Activated CD4-positive, alpha-beta T cell treated with anti-CD3 and anti-CD28 coated beads, Interleukin-2, amount 50 U/mL, for 16 hours (primary cell): ENCODE measurements at regions not wholly inside any gene's neighbourhood (a gene's known extent, or its start where the extent isn't known, plus 50 kb on each side); places are given as distances from the start of the nearest gene placed in this dataset.

Experiments used
- DNase-seq: peaks from one replicate; pipeline ENCODE4 v3.0.0-alpha.2; 2020

DNA sequence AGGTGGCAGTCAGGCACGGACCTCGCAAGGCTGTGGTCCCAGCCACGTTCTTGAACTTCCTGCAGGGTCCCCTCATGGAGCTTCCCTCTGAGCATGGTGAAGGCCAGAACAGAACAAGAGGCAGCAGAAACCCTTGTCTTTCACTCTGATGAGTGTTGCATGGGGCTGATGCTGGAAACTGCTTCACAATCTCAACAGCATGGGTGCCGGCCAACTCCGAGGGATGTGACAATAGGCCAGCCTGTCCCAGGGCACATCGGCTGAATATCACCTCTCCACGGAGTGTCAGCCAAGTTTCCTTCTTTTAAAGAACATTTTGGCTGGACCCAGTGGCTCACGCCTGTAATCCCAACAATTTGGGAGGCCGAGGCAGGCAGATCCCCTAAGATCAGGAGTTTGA, 173.9 kb downstream of the FOXO1 start:
- no peak for DNase-seq

DNA sequence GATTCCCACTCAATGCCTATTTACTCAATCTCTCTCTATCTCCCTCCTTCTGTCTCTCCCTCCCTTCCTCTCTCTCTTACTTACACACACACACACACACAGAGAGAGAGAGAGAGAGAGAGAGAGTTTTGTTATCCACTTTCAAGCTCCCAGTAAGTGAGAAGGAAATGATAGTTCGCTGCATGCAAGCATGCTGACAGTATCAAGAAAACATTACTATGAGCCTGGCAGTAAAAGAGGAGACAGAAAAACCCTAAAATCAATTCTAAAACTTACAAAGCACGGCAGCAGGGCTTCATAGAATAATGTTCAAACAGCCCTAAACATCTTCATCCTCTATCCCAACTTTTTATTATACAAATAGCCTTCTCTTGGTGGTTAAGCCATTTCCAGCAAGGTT, 171.9 kb downstream of the FOXO1 start:
- DNase-seq = no peak

DNA sequence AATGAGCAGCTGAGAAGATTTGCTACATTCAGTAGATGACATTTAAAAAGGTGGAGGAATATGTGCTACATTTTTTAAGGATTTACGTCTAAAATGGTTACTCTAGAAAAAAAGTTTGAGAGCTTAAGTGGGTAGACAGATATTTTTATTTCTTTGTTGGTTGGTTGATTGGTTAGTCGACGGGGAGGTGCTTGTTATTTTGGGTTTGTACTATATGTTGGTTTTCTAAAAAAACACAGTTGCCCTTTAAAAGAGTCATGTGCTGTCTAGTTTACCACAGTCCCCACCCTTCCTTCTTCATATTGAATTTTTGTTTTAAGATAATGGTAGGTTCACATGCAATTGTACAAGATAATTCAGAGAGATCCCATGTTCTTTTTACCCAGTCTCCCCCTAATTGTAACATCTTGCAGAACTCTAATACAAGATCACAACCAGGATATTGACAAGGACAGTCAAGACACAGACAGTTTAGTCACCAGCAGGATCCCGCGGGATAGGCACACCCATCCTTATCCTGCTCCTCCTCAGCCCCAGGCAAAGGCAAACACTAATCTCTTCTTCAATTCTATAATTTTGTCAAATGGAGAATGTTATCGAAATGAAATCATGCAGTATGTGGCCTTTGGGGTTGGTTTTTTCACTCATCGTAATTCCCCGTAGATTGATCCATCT, 171.4 kb downstream of the FOXO1 start:
- no peak for DNase-seq

DNA sequence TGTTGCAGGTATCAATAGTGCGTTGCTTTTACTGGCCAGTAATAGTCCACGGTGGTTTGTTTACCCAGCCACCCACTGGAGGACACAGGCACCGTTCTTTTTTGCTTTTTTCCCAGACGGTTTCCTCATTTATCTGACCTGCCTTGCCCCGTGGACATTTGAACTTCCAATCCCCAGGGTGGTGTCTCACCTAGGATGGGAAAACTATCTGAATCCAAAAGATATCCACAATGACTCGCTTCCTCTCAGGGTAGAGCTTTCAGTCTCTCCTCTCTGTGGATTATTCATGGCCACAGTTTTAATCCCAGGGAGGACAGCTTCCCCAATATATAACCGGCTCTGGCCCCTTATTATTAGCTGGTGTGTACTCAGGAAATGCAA, 170.8 kb downstream of the FOXO1 start:
- DNase-seq = no peak

DNA sequence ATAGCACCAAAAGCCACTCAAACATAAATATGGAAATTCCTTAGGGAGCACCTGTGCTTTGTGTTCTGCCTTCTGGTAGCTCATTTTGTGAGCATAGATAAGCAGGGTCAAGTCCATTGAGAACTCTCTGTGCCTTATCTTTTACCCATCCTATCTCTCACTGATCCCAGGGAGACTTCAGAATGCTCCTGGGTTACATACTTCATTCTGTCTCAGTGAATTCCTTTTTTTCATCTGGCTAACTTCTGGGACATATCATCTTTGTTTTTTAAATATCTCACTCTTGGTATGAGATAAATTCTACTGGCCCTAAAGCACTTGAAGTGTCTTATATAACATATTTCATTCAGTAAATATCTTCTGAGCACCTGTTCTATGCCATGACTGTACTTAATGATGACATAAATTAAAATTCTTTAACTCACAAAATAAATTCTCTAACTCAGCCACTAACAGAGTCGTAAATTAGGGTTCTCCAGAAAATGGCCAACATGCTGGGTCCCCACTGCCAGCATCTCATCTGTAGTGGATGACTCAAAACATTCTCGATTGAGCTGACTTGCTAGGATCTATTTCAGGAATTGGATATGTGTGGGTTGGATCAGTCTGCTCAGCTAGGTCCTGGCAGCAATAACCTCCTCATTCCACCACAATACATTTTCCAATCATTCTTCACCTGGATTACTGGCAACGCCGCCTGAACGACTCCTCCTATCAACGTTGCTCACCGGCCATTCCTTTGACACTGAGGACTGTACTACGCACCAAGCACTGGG, 170.2 kb downstream of the FOXO1 start:
- no peak for DNase-seq

DNA sequence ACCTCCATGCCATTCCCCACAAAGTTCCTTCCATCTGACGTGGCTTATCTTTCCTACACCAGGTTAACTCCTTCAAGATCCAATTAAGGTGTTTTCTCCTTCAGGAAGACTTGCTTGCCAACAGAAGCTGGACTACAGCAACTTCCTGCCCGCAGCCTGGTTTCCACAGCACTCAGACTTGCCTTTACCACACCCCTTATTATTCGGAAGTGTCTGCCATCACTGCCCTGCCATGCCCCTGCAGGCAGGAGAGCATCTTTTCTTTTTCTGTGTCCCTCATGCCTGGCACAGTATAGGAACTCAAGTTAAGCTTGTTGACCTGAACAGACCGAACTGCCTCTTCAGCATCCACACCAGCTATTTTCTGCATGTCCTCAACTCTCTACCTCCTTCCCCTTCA, 168.0 kb downstream of the FOXO1 start:
- DNase-seq = no peak

DNA sequence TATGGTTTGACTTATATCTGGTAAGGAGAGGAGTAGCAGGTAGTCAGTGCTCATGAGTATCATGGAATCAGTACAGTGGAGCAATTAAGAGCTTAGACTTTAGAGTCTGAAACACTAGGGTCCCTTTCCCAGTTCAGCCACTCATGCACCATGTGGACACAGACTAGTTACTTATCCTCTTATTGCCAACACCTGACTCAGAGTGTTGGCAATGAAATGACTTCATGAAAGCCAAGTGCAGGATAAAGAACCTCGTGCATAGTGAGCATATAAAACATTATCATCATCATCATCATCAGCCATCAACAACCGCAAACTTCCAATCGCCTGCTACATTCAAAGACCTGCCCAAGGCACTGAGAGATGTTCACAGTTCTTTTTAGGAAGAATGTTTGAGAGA, 164.2 kb downstream of the FOXO1 start:
- no peak for DNase-seq

DNA sequence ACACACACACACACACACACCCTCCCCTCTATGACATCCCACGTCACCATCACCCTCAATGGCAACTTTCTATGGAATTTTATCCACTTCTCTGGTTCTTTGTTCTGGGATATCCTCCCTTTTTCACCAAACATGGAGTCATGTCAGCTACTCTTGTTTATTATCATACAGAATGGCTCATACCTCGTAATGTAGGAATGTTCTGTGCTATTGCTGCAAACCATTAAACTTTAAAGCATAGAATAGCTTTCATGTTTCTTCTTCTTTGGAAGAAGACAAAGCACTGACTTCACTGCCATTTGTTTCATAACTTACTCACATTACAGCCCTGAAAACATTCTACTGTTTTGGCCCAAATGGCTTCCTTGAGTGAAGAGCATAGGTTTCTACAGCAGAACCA, 163.4 kb downstream of the FOXO1 start:
- no peak for DNase-seq

DNA sequence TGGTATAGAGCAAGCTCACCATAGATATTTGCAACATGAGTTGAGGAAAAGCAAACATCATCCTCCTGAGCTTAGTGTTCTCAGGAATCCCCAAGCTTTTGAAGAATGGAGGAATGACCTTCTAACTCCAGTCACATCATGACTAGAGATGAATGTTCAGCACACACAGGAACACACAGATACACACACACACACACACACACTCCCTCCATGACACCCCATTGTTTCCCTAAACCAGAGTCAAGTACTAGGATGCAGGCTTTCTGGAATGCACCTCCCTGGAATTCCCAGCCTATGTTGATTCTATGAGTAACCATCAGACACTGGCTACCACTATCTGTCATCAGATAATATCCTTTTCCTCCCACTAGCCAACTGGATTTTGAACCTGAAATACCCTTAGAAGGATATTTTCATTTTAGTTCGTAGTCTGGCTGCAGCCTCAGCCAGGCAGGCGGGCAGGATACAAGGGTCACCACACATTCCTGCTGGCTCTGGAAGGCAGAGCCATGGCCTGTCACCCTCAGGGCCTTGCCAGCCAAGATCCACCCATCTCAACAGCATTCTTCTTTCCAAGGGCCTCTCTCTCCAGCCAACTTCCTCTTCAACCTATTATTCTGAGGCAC, 162.4 kb downstream of the FOXO1 start:
- DNase-seq = no peak

DNA sequence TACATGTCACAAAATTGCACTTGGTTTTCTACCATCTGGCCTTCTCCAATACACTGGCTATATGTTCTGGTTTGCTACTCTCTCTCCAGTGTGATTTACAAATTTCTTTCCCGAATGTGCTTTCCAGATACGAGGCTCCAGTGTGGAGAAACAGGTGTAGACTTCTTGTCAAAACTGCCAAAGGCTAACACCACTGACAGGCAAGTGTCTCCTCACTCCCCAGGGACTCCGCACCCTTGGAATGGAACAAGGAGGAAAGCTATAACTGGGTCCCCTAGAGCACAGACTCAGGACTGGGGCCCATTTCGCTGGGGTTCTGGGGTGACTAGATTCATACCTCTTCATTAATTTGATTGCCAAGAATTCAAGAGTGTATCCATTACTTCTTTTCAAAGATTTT, 161.8 kb downstream of the FOXO1 start:
- DNase-seq = no peak

DNA sequence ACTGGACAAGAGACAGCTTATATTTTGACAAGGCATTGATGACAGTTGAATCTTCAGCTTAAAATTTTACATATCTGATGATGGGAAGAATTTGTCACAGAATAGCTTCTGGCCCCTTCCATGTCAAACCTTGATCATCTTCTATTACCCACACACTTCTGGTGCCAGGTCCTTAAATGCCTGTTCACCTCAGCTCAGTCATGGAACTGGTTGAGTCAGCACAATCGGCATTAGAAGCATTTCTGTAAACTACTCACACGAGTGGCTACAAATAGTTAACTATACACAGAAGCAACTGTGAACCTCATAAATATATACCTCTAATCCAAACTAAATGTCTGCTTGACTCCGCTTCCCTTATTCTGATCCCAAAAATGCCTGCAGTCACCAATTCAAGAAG, 161.2 kb downstream of the FOXO1 start:
- no peak for DNase-seq
